Coronary artery (tissue), 2 donors: ENCODE measurements at regions not wholly inside any gene's neighbourhood (a gene's known extent, or its start where the extent isn't known, plus 50 kb on each side); places are given as distances from the start of the nearest gene placed in this dataset.

ENCODE experiments used
- DNase-seq: peaks from one replicate; pipeline ENCODE4 v3.0.0-alpha.2; 2017; ENCODE audit warnings: low spot score
- H3K27ac ChIP-seq, 2 donors: fragments of 200-600 bp; sonication (generic); one replicate each; pipeline ENCODE4 v1.5.1; 2016 to 2019
- H3K4me3 ChIP-seq: fragments of 200-600 bp; sonication (generic); 2 replicates; pipeline ENCODE4 v1.5.1; 2016; ENCODE audit warnings: mild to moderate bottlenecking, moderate library complexity
- CTCF ChIP-seq: fragments of 200-600 bp; sonication (generic); IDR thresholded peaks from one replicate; pipeline ENCODE4 v1.5.1; 2019; ENCODE audit warnings: antibody characterized with exemption

GRCh38 chr5:152337484-152337883 lies 67.6 kb downstream of the NMUR2 start:
- no peak for TF ChIP-seq CTCF
- no peak for DNase-seq
- no peak overlapping the region for H3K27ac ChIP-seq
- no peak overlapping the region for H3K4me3 ChIP-seq

- no peak overlapping the region for H3K27ac ChIP-seq
- no peak for DNase-seq
- H3K4me3 ChIP-seq: no peak overlapping the region
- TF ChIP-seq CTCF: no peak
These were observed 69.6 kb downstream of the NMUR2 start for GRCh38 chr5:152335461-152335860.

GRCh38 chr5:152332716-152333460 lies 72.2 kb downstream of the NMUR2 start:
- no peak overlapping the region for H3K4me3 ChIP-seq
- DNase-seq: no peak
- TF ChIP-seq CTCF: no peak
- no peak overlapping the region for H3K27ac ChIP-seq

- no peak overlapping the region for H3K27ac ChIP-seq
- TF ChIP-seq CTCF: no peak
- H3K4me3 ChIP-seq: no peak overlapping the region
- DNase-seq: no peak
These were observed 73.4 kb downstream of the NMUR2 start for GRCh38 chr5:152331718-152332117.

- Histone ChIP-seq H3K27ac (no peak overlapping the region), H3K4me3 (no peak overlapping the region)
- no peak for DNase-seq
- TF ChIP-seq CTCF: no peak
These were observed 74.1 kb downstream of the NMUR2 start for GRCh38 chr5:152331006-152331405.

GRCh38 chr5:152329761-152330283 lies 75.3 kb downstream of the NMUR2 start:
- no peak for TF ChIP-seq CTCF
- DNase-seq: no peak
- H3K4me3 ChIP-seq: no peak overlapping the region
- H3K27ac ChIP-seq: no peak overlapping the region

- no peak for DNase-seq
- no peak for TF ChIP-seq CTCF
- H3K27ac ChIP-seq: no peak overlapping the region
- no peak overlapping the region for H3K4me3 ChIP-seq
These were observed 75.9 kb downstream of the NMUR2 start for GRCh38 chr5:152329207-152329606.
